Upper lobe of left lung (tissue), 4 donors: ENCODE measurements at regions not wholly inside any gene's neighbourhood (a gene's known extent, or its start where the extent isn't known, plus 50 kb on each side); places are given as distances from the start of the nearest gene placed in this dataset.

Experiments used
- CTCF ChIP-seq, 6 experiments: fragments of 450-650 bp in 4 of 6; fragments of 200-600 bp in 2 of 6; sonication (generic) in 2 of 6; IDR thresholded peaks; one replicate each; pipeline ENCODE4 v1.5.1; 2016 to 2019; ENCODE audit warnings: antibody characterized with exemption in 6 of 6
- POLR2AphosphoS5 ChIP-seq, 2 donors: sonication (generic); formaldehyde crosslinking; IDR thresholded peaks; one replicate each; pipeline ENCODE4 v1.5.1; 2017; ENCODE audit warnings: antibody characterized with exemption in 2 of 2

DNA sequence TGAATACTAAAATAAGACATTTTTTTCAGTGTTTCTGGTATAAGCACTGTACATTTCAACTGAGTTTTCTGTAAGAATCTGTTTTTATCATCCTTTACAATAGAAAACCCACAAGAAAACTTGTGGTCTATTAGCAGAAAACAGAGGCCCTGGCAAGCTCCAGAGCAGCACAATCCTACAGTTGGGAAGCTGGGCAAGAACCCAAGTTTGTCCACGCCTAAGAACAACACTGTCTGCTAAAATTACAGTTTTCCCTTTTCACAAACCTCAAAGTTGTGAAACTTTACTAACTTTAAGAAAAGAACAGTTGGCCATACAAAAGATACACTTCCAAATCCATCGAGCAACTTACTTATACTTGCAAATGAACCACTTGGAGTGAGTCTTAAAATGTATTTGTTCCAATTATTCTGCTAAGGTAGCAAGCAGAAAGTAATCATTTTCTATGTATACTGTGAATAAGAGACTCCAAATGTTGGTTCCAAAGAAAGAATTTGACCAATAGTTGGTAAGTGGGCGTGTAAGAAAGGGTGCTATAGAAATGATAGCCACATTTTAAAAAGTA, 982.0 kb upstream of the ARRDC3 start:
- TF ChIP-seq CTCF (IDR thresholded peaks at IDR 0.05): no peak
- no peak for TF ChIP-seq POLR2AphosphoS5 (IDR thresholded peaks at IDR 0.05)
